KMS-11 (cell line): ENCODE measurements at regions not wholly inside any gene's neighbourhood (a gene's known extent, or its start where the extent isn't known, plus 50 kb on each side); places are given as distances from the start of the nearest gene placed in this dataset.

ENCODE experiments used
- H2AFZ ChIP-seq: fragments of 200-600 bp; sonication (generic); 2 replicates; pipeline ENCODE4 v1.6.1; 2016; ENCODE audit warnings: antibody characterized with exemption, mixed run types, low read depth
- H3K27ac ChIP-seq: fragments of 200-600 bp; sonication (generic); 2 replicates; pipeline ENCODE4 v1.6.1; 2016; ENCODE audit warnings: mild to moderate bottlenecking, mixed run types
- H3K27me3 ChIP-seq: fragments of 200-600 bp; sonication (generic); 2 replicates; pipeline ENCODE4 v1.6.1; 2017; ENCODE audit warnings: mild to moderate bottlenecking, low read depth, mixed run types, moderate library complexity; ENCODE audit not compliant: insufficient read depth
- H3K36me3 ChIP-seq: fragments of 200-600 bp; sonication (generic); 2 replicates; pipeline ENCODE4 v1.6.1; 2017; ENCODE audit warnings: mild to moderate bottlenecking, mixed run types; ENCODE audit not compliant: insufficient read depth
- H3K4me1 ChIP-seq: fragments of 200-600 bp; sonication (generic); 2 replicates; pipeline ENCODE4 v1.6.1; 2016; ENCODE audit warnings: mild to moderate bottlenecking, low read depth, mixed run types; ENCODE audit not compliant: poor library complexity, severe bottlenecking
- H3K4me2 ChIP-seq: fragments of 200-600 bp; sonication (generic); 2 replicates; pipeline ENCODE4 v1.7.0; 2016; ENCODE audit warnings: mild to moderate bottlenecking, mixed run types
- H3K4me3 ChIP-seq: fragments of 200-600 bp; sonication (generic); IDR thresholded peaks from 2 replicates; pipeline ENCODE4 v1.6.1; 2017; ENCODE audit warnings: low read depth, low read length, mixed read lengths; ENCODE audit not compliant: insufficient read depth
- H3K79me2 ChIP-seq: fragments of 200-600 bp; sonication (generic); 2 replicates; pipeline ENCODE4 v1.6.1; 2016; ENCODE audit warnings: low read depth, mixed run types; ENCODE audit not compliant: insufficient read depth
- H3K9ac ChIP-seq: fragments of 200-600 bp; sonication (generic); 2 replicates; pipeline ENCODE4 v1.6.1; 2016; ENCODE audit warnings: mild to moderate bottlenecking, mixed run types
- H4K20me1 ChIP-seq: fragments of 200-600 bp; sonication (generic); 2 replicates; pipeline ENCODE4 v1.6.1; 2016; ENCODE audit warnings: mild to moderate bottlenecking, mixed run types; ENCODE audit not compliant: insufficient read depth
- TF ChIP-seq, protein P1 (sequence below): fragments of 200-600 bp; sonication (generic); conservative IDR thresholded peaks from 2 replicates; pipeline ENCODE4 v1.6.1; 2017; ENCODE audit warnings: low read depth, mild to moderate bottlenecking, antibody characterized with exemption, low read length, moderate library complexity, mixed read lengths

DNA sequence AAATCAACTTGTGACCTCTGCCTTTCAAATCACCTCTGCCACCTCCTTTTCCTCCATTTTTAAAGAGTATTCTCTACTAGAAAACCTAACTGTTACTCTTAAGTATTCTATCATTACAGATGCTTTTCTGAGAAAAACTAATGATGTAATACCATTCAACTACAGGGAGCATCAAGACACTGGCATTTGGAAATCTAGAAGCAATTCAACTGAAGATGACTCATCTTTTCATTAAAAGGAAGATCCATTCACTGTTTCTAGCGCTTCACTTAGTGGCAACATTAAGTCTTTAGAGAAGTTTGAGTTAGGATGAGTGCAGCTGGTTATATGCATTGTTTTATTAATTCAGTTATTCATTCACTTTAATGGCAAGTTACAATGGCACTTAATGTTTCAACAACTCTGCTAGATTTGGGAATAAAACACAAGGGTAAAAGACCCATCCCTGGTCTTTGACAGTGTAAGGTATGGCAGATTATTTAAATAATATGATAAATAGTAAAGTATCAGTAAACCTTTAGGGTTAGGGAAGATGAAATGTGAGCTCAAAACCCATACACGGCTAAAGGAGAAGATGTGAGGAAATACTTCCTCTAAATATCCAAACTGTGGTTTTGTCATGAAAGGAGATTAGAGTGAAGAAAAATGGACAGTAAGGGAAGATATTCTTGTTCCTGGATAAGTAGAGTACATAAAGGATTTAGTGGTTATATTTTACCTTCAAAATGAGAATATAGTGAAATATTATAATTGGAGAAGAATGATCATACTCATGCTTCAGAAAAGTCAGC is 61.7 kb downstream of the KCNJ2 start:
- Histone ChIP-seq H3K36me3 (no peaks in the 10 kb centered on the region), H3K4me3 (no peak overlapping the region), H4K20me1 (no peaks in the 10 kb centered on the region), H3K9ac (no peak overlapping the region), H2AFZ (no peak overlapping the region), H3K79me2 (no peaks in the 10 kb centered on the region), H3K27ac (no peak overlapping the region), H3K27me3 (no peaks in the 10 kb centered on the region), H3K4me2 (no peak overlapping the region), H3K4me1 (no peaks in the 10 kb centered on the region)
- TF ChIP-seq, protein P1, sequence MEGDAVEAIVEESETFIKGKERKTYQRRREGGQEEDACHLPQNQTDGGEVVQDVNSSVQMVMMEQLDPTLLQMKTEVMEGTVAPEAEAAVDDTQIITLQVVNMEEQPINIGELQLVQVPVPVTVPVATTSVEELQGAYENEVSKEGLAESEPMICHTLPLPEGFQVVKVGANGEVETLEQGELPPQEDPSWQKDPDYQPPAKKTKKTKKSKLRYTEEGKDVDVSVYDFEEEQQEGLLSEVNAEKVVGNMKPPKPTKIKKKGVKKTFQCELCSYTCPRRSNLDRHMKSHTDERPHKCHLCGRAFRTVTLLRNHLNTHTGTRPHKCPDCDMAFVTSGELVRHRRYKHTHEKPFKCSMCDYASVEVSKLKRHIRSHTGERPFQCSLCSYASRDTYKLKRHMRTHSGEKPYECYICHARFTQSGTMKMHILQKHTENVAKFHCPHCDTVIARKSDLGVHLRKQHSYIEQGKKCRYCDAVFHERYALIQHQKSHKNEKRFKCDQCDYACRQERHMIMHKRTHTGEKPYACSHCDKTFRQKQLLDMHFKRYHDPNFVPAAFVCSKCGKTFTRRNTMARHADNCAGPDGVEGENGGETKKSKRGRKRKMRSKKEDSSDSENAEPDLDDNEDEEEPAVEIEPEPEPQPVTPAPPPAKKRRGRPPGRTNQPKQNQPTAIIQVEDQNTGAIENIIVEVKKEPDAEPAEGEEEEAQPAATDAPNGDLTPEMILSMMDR, result no peak

GRCh38 chr17:70232466-70232865 is 63.1 kb downstream of the KCNJ2 start:
- H2AFZ ChIP-seq, result no peak overlapping the region
- TF ChIP-seq, protein P1, result no peak
- no peak overlapping the region for H3K9ac ChIP-seq
- H3K36me3 ChIP-seq, result no peaks in the 10 kb centered on the region
- no peaks in the 10 kb centered on the region for H3K79me2 ChIP-seq
- no peak overlapping the region for H3K27ac ChIP-seq
- no peaks in the 10 kb centered on the region for H4K20me1 ChIP-seq
- no peaks in the 10 kb centered on the region for H3K27me3 ChIP-seq
- no peak overlapping the region for H3K4me2 ChIP-seq
- no peaks in the 10 kb centered on the region for H3K4me1 ChIP-seq
- no peak overlapping the region for H3K4me3 ChIP-seq

DNA sequence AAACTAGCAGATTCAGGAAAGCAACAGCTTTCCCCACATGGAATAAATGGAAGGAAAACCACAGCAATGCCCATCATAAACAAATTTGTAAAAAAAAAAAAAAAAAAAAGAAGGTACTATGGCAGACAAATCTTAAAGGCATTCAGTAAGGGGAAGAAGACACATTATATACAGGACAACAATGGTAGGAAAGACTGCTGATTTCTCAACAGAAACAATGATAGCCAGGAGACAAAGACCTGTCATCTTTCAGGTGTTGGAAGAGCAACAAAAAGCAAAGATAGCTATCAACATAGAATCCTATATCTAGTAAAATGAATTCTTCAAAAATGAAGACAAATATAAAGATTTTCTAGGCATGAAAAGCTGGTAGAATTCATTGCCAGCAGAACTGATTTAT is 65.9 kb downstream of the KCNJ2 start:
- Histone ChIP-seq H3K4me2 (no peak overlapping the region), H3K36me3 (no peaks in the 10 kb centered on the region), H3K27me3 (no peaks in the 10 kb centered on the region), H4K20me1 (no peaks in the 10 kb centered on the region), H3K9ac (no peak overlapping the region), H3K4me3 (no peak overlapping the region), H3K27ac (no peak overlapping the region), H3K4me1 (no peaks in the 10 kb centered on the region), H2AFZ (no peak overlapping the region), H3K79me2 (no peaks in the 10 kb centered on the region)
- TF ChIP-seq, protein P1, result no peak

DNA sequence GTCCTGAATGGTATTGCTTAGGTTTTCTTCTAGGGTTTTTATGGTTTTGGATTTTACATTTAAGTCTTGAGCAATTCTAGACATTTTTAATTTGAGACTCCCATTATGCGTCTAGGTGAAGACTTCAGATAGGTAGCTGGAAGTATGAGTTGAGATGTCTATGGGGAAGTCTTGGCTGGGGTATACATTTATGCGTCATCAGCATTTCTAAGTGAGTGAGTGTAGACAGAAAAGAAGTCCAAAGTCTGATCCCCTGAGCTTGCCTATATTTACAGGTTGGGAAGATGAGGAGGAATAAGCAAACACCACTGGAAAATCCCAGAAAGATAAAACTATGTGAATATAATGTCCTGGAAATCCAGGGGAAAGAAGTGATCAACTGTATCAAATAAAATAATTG is 68.9 kb downstream of the KCNJ2 start:
- H3K79me2 ChIP-seq, result no peaks in the 10 kb centered on the region
- no peaks in the 10 kb centered on the region for H3K4me1 ChIP-seq
- no peak overlapping the region for H2AFZ ChIP-seq
- no peaks in the 10 kb centered on the region for H4K20me1 ChIP-seq
- no peak overlapping the region for H3K27ac ChIP-seq
- 0 out of 2 replicates have a peak, but pooled peaks cover 2% of the 10 kb centered on the region for H3K36me3 ChIP-seq
- no peak overlapping the region for H3K9ac ChIP-seq
- H3K4me2 ChIP-seq, result no peak overlapping the region
- TF ChIP-seq, protein P1, result no peak
- H3K27me3 ChIP-seq, result no peaks in the 10 kb centered on the region
- no peak overlapping the region for H3K4me3 ChIP-seq
